ENCODE measurements at regions not wholly inside any gene's neighbourhood (a gene's known extent, or its start where the extent isn't known, plus 50 kb on each side); places are given as distances from the start of the nearest gene placed in this dataset.
"Not testable (repeated sequence)": the region's sequence is repeated elsewhere in the genome, so short reads cannot be mapped to it uniquely, and the experiment has no call there.

DNA sequence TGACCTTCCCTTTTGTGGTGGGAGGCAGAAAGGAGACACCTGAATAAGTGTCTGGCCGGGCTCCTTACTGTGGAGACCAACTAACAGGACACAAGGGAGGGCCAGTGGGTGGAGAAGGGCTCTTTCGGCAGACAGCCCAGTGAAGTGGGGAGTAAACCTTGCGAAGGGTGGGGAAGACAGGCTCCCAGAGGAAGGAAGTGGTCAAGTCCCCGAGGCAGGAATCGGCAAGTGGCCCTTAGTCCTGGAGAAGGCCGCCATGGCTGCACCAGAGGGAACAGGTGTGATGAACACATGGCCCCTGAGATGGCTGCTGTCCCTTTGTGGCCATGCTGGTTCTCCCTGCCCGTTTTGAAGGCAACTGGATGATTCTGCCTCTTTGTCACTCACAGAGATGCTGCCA lies 187.2 kb upstream of the IGFBP3 start:
- DNase-seq (ENCODE audit: missing footprints) (peak; percentile 52), ATAC-seq (no peak)
- intact Hi-C loops (cut with DNase I) = no loop called here

DNA sequence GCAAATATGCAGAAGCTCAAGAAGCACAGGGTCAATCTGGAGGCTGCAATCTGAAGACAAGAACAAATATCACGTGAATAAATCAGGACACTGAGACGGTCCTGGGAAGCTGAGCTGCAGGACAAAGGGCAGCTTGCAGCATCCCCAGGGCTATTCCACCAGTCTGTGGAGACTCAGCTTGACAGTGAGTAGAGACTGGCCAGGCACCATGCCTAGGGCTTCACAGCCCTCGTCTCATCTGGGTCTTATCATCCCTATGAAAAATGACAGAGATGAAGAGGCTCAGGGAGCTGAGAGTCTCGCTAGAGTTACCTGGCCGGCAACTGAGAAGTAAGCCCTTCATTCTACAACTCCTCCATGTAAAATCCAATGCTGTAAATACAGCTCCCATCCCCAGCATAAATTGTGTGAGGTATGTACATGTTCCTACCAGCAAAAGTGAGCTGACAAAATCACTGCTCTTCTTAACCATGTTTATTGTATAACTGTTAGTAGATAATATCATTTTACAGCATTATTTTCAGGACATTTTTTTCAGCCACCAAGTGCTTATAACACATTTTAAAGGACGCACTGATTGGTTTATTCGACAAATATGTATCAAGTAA lies 186.6 kb upstream of the IGFBP3 start:
- ATAC-seq (no peak), DNase-seq (ENCODE audit: missing footprints) (no peak)
- intact Hi-C loops (cut with DNase I) = no loop called here

DNA sequence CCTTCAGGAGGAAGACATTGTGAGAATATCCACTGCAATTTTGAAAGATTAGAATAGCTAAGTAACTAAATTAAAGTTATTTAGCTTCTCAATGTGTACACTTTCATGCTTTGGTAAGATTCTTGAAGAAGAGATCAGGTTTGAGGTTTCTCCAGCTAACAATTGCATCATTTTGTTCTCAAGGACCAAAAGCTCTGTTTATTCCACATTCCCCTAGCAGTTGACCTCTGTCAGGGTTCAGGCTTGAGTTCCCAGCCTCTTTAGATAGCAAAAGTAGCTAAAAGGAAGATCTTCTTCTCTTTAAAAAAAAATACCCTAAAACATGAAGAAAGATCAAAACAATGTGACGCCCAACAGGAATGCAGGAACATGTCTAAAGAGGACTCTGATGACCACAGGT lies 179.4 kb upstream of the IGFBP3 start:
- DNase-seq (ENCODE audit: missing footprints) (no peak), ATAC-seq (no peak)
- intact Hi-C loops (cut with DNase I) = no loop called here

DNA sequence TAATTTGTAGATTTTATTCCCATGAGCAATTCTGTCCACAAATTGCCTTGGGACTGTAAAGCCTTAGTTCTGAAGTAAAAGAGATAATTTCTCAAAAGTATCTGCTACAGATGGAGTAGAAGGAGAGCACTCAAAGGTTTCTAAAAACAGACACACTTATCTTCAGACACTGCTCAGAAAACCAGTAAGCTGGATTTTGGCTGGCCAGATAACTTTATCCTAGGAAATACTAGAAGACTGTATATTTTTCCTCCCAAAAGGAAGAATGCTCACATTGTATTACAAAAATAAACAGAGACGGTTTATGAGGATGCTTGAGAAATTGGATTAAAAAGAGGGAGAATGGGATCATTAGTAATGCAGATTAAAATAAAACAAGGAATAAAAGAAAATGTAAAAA lies 178.0 kb upstream of the IGFBP3 start:
- intact Hi-C loops (cut with DNase I) = no loop called here
- DNase-seq (ENCODE audit: missing footprints) = no peak
- ATAC-seq = no peak

DNA sequence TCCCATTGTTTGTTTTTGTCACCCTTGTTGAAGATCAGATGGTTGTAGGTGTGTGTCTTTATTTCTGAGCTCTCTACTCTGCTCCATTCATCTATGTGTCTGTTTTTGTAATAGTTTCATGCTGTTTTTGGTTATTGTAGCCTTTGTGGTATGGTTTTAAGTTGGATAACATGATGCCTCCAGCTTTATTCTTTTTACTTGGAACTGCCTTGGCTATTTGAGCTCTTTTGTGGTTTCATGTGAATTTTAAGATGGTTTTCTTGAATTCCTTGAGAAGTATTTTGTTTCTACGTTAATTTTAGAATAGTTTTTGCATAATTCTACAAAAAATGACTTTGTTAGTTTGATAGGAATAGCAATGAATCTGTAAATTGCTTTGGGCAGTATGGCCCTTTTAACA lies 170.0 kb upstream of the IGFBP3 start:
- intact Hi-C loops (cut with DNase I) = no loop called here
- no peak for DNase-seq (ENCODE audit: missing footprints)
- no peak for ATAC-seq

DNA sequence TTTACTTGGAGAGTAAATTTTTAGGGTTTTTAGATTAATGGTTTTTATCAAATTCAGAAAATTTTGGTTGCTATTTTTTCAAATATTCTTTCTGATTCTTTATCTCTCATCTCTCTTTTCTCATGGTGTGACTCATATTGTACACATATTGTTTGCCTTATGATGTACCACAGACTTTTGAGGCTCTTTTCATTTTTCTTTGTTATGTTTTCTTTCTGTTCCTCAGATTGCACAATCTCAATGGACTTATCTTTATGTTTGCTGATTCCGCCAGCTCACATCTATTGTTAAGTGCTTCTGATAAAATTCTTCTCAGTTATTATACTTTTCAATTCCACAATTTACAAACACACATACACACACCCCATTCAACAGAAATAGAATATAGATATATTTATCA lies 168.2 kb upstream of the IGFBP3 start:
- no peak for DNase-seq (ENCODE audit: missing footprints)
- intact Hi-C loops (cut with DNase I) = no loop called here
- no peak for ATAC-seq

DNA sequence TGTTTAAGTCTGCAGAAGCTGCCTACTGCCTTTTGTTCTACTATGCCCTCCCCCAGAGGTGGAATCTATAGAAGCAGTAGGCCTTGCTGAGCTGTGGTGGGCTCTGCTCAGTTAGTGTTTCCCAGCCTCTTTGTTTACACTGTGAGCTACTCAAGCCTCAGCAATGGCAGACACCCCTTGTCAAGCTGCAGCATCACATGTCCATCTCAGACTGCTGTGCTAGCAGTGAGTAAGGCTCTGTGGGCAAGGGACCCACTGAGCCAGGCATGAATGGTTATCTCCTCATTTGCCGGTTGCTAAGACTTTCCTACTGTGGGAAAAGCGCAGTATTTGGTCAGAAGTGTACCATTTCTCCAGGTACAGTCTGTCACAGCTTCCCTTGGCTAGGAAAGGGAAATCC lies 167.4 kb upstream of the IGFBP3 start:
- DNase-seq (ENCODE audit: missing footprints); ATAC-seq; intact Hi-C loops (cut with DNase I): not testable (repeated sequence)

DNA sequence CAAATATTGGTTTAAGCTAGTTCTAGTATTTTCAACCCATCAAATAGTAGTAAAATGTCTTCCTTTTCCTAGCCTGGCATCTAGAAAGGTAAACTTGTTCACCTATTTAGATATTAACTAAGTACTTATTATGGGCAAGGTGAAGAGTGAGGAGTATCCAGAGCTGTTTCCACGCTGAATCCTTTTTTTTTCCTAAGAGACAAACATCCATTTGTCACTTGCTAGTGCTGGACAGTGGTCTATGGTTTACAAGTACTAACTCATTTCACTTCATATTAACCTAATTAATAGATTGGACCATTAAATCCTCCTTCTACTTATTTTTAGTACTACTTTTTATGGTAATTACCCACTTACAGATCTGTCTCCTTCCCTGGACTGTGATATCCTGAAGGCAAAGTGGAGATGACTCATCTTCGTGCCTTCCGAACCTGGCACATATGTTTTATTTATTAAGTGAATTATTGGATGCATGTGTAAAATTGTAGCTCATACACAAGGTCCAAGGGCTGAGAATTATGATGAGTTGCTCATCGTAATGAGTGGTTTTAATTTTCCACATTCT lies 159.6 kb upstream of the IGFBP3 start:
- ATAC-seq (no peak), DNase-seq (ENCODE audit: missing footprints) (no peak)
- intact Hi-C loops (cut with DNase I) = no loop called here

DNA sequence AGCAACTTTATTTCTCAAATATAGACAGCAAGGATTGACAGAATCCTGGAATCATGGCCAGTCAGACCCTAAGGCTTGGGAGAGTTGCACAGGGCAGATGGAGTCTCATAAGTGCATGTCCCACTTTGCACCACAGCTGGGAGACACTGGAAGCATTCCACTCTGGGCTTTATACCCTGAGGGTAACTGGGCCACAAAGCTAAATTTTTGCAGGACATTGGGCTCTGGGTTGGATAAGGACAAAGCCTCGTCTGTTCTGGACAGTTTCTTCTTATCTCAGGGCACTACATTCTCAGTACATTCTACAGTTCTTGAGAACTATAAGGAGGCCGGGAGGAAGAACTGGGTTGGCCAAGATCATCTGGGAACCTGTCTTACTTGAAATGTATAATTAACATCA lies 158.3 kb upstream of the IGFBP3 start:
- DNase-seq (ENCODE audit: missing footprints) (no peak), ATAC-seq (no peak)
- intact Hi-C loops (cut with DNase I) = no loop called here

DNA sequence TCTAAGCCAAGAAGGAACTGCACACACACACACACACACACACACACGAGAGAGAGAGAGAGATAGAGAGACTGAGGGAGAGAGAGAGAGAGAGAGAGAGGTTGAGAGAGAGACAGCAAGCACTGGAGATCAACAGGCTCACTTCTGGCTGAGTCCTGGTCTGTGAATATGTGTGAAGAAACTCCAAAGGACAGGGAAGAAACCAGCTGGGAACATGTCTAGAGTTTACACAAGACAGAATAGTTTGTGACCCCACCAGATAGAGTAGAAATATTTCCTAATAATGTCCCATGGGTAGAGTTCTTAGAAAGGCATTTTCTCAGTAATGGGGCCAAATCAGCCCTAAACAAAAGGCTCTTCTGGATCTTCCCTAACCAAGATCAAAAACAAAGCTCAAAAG lies 155.5 kb upstream of the IGFBP3 start:
- DNase-seq (ENCODE audit: missing footprints) (no peak), ATAC-seq (no peak)
- intact Hi-C loops (cut with DNase I) = no loop called here

DNA sequence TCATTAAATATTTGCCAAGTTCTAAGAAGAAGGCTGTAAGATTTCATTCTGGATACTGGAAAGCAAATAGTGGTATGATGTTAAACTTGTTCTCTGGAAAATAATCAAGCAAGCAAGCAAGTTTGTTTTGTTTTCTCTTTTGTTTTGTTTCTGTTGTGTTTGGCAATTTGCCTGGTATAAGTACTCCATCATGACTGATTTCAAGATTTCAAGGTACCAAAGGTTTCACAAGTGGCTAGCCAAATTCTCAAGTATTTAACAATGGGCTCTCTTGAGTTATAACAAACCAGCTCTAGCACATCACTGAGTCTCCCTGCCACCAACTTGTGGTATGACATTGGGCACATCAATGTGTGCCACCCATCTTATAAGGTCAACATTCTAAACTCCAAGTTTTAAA lies 151.7 kb upstream of the IGFBP3 start:
- no peak for ATAC-seq
- intact Hi-C loops (cut with DNase I) = no loop called here
- no peak for DNase-seq (ENCODE audit: missing footprints)

DNA sequence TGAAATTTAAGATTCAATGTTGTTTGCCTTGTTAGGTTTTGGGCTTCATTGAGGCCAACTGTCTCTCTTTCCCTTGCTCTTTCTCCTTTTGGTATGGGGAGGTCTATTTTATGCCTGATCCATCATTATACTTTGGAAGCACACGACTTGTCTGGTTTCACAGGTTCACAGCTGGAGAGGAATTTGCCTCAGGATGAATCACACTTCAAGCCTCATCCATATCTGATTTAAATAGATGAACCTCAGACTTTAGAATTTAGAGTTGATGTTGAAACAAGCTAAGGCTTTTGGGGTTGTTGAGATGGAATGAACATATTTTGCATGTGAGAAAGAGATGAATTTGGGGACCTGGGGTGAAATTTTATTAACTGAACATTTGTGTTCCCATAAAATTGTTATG lies 150.5 kb upstream of the IGFBP3 start:
- no peak for DNase-seq (ENCODE audit: missing footprints)
- intact Hi-C loops (cut with DNase I) = no loop called here
- no peak for ATAC-seq

DNA sequence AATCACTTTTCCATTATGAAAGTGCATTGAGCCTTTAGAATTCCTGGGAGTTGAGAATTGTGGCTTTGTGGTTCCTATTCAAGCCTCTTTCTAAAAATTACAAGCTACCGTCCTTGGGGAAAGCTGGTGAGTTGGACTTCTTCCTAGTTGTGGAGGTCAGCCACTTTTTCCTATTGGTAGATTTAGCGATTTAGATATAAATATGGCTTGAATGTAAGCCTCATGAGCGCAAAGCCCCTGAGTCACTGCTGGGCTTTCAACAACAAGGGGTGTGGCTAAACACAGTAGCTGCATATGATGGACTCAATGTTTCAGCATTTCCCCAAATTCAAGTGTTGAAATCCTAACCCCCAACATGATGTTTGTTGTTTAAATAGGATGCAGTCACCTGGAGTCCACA lies 150.0 kb upstream of the IGFBP3 start:
- no peak for ATAC-seq
- intact Hi-C loops (cut with DNase I) = no loop called here
- DNase-seq (ENCODE audit: missing footprints) = no peak

DNA sequence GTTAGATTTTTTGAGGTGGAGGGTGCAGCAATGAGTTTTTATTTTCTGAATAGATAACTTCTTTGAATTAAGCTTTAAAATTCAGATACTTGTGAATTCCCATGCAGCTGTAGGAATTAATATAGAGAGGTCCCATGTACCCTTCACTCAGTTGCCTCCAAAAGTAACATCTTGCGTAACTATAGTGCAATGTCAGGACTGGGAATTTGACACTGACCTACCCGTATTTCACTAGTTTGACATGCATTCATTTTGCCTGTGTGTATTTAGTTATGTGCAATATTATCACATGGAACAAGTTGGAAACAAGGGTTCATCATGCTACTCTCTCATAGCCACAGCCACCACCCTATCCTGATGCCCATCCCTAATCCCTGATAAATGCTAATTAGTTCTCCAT lies 147.1 kb upstream of the IGFBP3 start:
- intact Hi-C loops (cut with DNase I) = no loop called here
- DNase-seq (ENCODE audit: missing footprints) = no peak
- ATAC-seq = no peak

DNA sequence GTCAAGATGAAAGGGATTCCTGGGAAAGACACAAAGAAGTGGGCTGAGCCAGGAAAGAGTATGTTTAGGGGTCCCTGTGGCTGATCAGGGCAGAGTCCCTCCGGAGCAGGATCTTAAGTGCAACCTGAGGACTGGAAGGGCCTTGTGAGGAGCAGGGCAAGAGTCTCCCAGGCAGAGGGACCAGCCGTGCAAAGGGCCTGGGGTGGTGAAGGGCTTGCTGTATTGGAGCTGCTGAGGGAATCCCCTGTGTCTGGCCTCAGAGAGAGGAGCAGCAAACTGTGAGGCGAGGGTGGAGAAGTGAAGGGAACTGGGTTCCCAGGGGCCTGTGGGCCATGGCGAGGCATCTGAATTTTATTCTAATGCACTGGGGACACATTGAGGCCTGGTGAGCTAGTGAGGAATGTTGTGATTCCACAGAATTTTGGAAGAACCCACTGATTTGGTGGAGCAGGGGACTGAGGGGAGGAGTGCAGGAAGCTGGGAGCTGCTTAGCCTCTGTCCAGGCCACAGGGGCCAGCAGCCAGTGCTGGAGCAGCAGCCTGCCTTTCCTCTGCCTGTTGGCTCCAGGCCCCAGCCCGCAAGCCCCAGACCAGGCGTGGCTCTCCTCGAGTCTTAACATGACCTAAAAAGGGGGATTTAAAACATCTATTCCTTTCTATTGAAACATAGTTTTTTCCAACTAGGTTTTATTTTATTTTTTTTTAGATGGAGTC lies 138.4 kb upstream of the IGFBP3 start:
- peak; percentile 67 for ATAC-seq
- DNase-seq (ENCODE audit: missing footprints) = peak; percentile 68
- intact Hi-C loops (cut with DNase I) = no loop called here

DNA sequence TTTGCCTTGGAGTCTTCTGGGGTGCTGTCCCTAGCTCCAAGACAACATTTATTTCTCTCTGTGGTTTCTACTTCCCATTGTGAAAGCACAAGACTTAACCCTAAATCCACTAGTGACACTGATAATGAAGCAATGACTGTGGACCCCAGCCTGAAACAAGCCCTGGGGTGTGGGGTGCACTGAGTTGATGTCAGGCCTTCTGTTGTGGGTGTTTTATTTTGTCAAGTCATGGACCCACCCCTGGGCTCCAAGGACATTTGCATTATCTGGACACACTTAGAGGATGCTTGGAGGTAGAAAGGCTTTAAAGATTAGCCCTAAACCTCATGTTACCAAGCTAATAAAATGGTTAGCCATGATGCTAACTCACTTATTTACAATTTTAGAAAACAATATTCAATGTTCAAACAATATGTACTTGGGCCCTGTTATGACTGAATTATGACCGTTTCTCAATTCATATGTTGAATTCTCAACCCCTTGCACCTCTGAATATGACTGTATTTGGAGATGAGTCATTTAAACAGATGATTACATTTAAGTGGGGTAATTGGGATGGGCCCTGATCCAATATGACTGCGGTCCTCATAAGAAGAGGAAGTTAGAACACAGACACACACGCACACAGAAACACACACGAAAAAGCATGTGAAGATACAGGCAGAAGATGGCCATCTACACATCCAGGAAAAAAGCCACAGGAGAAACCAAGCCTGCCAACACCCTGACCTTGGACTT lies 137.2 kb upstream of the IGFBP3 start:
- DNase-seq (ENCODE audit: missing footprints) (no peak), ATAC-seq (no peak)
- intact Hi-C loops (cut with DNase I) = no loop called here

DNA sequence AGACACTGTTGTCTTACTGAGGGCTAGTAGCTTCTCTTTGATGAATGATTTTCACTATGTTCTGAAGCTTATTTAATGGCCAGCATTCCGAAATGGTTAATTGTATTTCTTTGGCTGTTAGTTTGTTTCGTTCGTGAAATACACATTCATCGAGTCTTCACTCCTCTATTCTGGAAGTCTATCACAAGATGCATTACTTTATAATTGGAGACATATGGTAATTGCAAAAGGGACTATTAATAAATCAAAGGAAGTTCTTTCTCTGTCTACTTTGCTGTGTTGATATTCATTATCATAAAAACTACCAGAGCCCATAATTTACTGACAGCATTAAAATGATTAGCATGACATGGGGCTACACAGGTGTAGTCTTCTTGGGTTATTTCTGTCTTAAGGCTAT lies 133.8 kb upstream of the IGFBP3 start:
- intact Hi-C loops (cut with DNase I) = no loop called here
- no peak for ATAC-seq
- DNase-seq (ENCODE audit: missing footprints) = no peak

DNA sequence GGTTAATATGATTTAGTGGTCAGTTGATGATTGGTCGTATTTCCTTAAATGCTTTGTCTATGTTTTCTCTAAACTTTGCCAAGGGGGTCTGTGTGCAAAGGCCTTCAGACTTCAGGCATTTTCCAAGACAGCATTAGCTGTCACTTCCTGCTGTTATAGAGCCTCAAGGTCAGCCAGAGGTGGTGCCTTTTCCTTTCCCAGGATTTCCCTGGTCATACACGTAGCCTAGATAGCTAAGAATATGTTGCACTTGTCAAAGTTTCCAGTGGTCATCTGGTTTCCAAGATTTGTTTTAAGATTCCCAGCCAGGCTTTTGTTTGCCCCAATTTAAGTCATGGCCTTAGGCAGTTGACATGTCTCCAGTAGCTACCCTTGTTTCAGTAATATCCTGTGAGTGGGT lies 133.2 kb upstream of the IGFBP3 start:
- intact Hi-C loops (cut with DNase I) = no loop called here
- DNase-seq (ENCODE audit: missing footprints) (no peak), ATAC-seq (no peak)

DNA sequence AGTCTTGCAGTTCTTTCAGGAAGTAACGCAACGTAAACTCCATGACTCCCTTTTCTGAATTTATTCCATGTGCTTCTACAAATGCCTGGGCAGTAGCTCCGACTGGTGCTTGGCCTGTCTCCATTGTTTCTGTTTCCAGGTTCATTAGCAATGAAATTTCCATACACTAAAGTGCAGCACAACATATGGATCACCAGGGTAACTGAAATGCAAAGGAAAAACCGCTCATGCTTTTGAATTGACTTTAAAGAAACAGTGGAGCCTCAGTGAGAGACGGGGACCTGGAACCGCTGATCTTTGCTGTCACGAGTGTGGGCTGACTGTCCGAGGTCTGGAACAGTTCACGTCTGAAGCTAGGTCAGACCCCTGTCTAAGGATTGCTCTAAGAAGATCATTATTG lies 126.5 kb upstream of the IGFBP3 start:
- intact Hi-C loops (cut with DNase I) = no loop called here
- DNase-seq (ENCODE audit: missing footprints) = no peak
- no peak for ATAC-seq

DNA sequence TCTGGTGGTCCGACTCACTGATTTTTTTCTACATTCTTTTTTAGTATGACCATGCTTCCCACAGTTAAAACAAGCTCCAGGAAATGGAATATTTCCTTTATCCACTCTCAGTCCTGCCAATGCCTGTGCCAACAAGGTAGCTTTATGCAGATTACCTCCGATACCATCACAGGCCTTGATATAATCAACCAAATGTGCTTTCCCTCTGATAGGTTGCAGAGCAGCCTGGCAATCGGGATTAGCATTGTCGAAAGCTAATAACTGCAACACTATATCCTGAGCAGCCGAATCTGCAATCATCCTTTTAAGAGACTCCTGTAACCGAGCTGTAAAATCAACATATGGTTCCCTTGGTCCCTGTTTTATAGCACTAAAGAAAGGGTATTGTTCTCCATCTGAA lies 122.3 kb upstream of the IGFBP3 start:
- DNase-seq (ENCODE audit: missing footprints); ATAC-seq; intact Hi-C loops (cut with DNase I): not testable (repeated sequence)
